ENCODE measurements at regions not wholly inside any gene's neighbourhood (a gene's known extent, or its start where the extent isn't known, plus 50 kb on each side); places are given as distances from the start of the nearest gene placed in this dataset.

- no peaks in the 10 kb centered on the region for H3K9me3 ChIP-seq
Observed at GRCh38 chr1:172895761-172896160, 155.0 kb downstream of the TNFSF18 start.

GRCh38 chr1:172897738-172898137, 153.0 kb downstream of the TNFSF18 start:
- Histone ChIP-seq H3K27ac (no peak overlapping the region), H3K36me3 (no peaks in the 10 kb centered on the region), H3K4me1 (peaks cover 0 to 13% (median 5%) of the 10 kb centered on the region in 4 donors), H3K4me3 (no peak overlapping the region), H3K27me3 (no peaks in the 10 kb centered on the region), H3K9me3 (no peaks in the 10 kb centered on the region)
- TF ChIP-seq POLR2AphosphoS5 (IDR thresholded peaks at IDR 0.05) (no peak), CTCF (IDR thresholded peaks at IDR 0.05) (no peak), EP300 (IDR thresholded peaks at IDR 0.05) (no peak), POLR2A (IDR thresholded peaks at IDR 0.05) (no peak)
- 83 to 92% (median 91%) methylated on average over 2 of the region's 2 CpGs for WGBS, 5 donors
- no peak for DNase-seq
- intact Hi-C loops (cut with DNase I; ENCODE audit: low total_unique reads): no loop called here

More at GRCh38 chr1:172895761-172896160, 155.0 kb downstream of the TNFSF18 start:
- Histone ChIP-seq H3K4me3 (no peak overlapping the region), H3K4me1 (peaks cover 0 to 14% (median 5%) of the 10 kb centered on the region in 4 donors), H3K27ac (no peak overlapping the region), H3K27me3 (no peaks in the 10 kb centered on the region), H3K36me3 (no peaks in the 10 kb centered on the region)
- TF ChIP-seq POLR2A (IDR thresholded peaks at IDR 0.05) (no peak), POLR2AphosphoS5 (IDR thresholded peaks at IDR 0.05) (no peak), CTCF (IDR thresholded peaks at IDR 0.05) (no peak), EP300 (IDR thresholded peaks at IDR 0.05) (no peak)
- intact Hi-C loops (cut with DNase I; ENCODE audit: low total_unique reads): no loop called here
- DNase-seq: no peak
- 90 to 100% (median 92%) methylated on average over 1 of the region's 1 CpG for WGBS, 5 donors

- no peak for DNase-seq
- 89 to 97% (median 96%) methylated on average over 3 of the region's 3 CpGs for WGBS, 5 donors
Observed at GRCh38 chr1:172898866-172899265, 151.9 kb downstream of the TNFSF18 start.

GRCh38 chr1:172900376-172900997, 150.3 kb downstream of the TNFSF18 start:
- Histone ChIP-seq H3K27ac (no peak overlapping the region), H3K36me3 (no peaks in the 10 kb centered on the region), H3K9me3 (no peaks in the 10 kb centered on the region), H3K27me3 (no peaks in the 10 kb centered on the region), H3K4me1 (peaks cover 0 to 4% (median 2%) of the 10 kb centered on the region in 4 donors), H3K4me3 (no peak overlapping the region)
- DNase-seq: no peak
- intact Hi-C loops (cut with DNase I; ENCODE audit: low total_unique reads): no loop called here
- TF ChIP-seq POLR2A (IDR thresholded peaks at IDR 0.05) (no peak), POLR2AphosphoS5 (IDR thresholded peaks at IDR 0.05) (no peak)
- 73 to 88% (median 84%) methylated on average over 2 of the region's 2 CpGs for WGBS, 5 donors

More at GRCh38 chr1:172898866-172899265, 151.9 kb downstream of the TNFSF18 start:
- no peaks in the 10 kb centered on the region for H3K27me3 ChIP-seq
- peaks cover 0 to 5% (median 2%) of the 10 kb centered on the region in 4 donors for H3K4me1 ChIP-seq
- TF ChIP-seq EP300 (IDR thresholded peaks at IDR 0.05): no peak
- TF ChIP-seq POLR2AphosphoS5 (IDR thresholded peaks at IDR 0.05): no peak
- TF ChIP-seq CTCF (IDR thresholded peaks at IDR 0.05): no peak
- TF ChIP-seq POLR2A (IDR thresholded peaks at IDR 0.05): no peak
- intact Hi-C loops (cut with DNase I; ENCODE audit: low total_unique reads): no loop called here
- no peak overlapping the region for H3K27ac ChIP-seq
- H3K4me3 ChIP-seq: no peak overlapping the region
- H3K36me3 ChIP-seq: no peaks in the 10 kb centered on the region
- no peaks in the 10 kb centered on the region for H3K9me3 ChIP-seq

GRCh38 chr1:172902200-172902599, 148.5 kb downstream of the TNFSF18 start:
- H3K4me3 ChIP-seq: no peak overlapping the region
- H3K9me3 ChIP-seq: no peaks in the 10 kb centered on the region
- intact Hi-C loops (cut with DNase I; ENCODE audit: low total_unique reads): no loop called here
- H3K4me1 ChIP-seq: peaks cover 0 to 13% (median 4%) of the 10 kb centered on the region in 4 donors
- H3K27me3 ChIP-seq: no peaks in the 10 kb centered on the region
- H3K27ac ChIP-seq: no peak overlapping the region
- no peak for DNase-seq
- 50 to 73% (median 72%) methylated on average over 2 of the region's 2 CpGs for WGBS, 5 donors
- TF ChIP-seq EP300 (IDR thresholded peaks at IDR 0.05) (no peak), CTCF (IDR thresholded peaks at IDR 0.05) (no peak), POLR2AphosphoS5 (IDR thresholded peaks at IDR 0.05) (no peak), POLR2A (IDR thresholded peaks at IDR 0.05) (no peak)
- no peaks in the 10 kb centered on the region for H3K36me3 ChIP-seq

Measured in stomach (tissue), 8 donors.